DMS153 treated with DMSO at 0.1 percent for 48 hours (cell line): ENCODE measurements at regions not wholly inside any gene's neighbourhood (a gene's known extent, or its start where the extent isn't known, plus 50 kb on each side); places are given as distances from the start of the nearest gene placed in this dataset.
"Not testable (repeated sequence)": the region's sequence is repeated elsewhere in the genome, so short reads cannot be mapped to it uniquely, and the experiment has no call there.

Experiments used
- DNase-seq: peaks from one replicate; lab custom pipeline; 2025; ENCODE audit not compliant: unreplicated experiment; lab: John Stamatoyannopoulos, UW

DNA sequence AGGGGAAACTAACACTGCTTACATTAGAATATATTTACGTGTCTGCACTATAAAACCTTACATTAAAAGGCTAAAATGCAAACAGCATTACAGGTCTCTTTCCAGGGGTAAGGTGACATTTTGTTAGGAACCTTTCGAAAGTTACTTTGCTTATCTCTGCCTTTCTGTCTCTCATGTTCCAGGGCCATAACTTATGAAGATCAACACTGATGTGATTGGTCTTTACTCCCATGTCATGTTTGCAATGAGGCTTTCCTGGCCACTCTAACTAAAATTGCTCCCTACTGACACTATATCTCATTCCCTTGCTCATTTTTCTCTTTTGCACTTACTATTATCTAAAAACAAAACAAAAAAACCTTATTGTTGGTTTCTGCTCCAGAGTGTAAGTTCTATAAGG lies 119.0 kb downstream of the JRKL start:
- no peak for DNase-seq

DNA sequence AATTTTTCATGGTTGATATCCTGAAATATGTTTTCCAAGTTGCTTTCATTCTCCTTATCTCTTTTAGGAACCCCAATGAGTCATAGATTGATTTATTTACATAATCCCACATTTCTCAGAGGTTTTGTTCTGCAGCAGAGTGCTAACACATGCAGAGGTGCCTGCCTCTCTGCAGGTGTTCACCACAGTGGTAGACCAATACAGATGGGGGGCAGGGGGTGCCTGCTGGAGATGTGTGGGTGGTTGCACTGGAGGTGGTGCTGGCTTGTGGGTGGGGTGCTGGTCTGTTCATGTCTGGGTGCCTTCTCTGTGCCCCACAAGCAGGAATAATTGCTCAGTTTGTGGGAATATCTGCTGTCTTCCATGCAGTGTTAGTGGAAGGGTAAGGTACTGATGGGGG lies 131.1 kb downstream of the JRKL start:
- no peak for DNase-seq

DNA sequence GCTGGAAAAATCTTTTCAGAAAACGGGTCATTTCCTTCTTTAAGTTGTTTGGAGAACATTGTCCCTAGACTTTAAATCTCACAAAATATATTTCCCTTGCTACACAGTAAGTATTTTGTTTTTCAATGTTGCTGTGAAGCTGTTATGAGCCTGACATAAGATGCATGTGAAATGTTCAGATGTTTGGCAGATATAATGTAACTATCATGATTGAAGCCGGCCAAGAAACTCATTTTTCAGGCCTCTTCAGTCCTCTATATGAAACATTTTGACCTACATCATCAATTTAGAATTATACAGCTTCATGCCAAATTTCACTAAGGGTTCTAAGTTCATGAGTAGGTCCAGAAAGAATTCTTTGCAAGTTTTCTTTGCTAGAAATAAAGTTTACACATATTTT lies 133.8 kb downstream of the JRKL start:
- no peak for DNase-seq

- DNase-seq, result no peak
Measured at GRCh38 chr11:96524475-96524874, 134.7 kb downstream of the JRKL start.

GRCh38 chr11:96530473-96530872 lies 140.7 kb downstream of the JRKL start:
- no peak for DNase-seq

GRCh38 chr11:96538104-96538503 lies 148.3 kb downstream of the JRKL start:
- DNase-seq, result no peak

GRCh38 chr11:96538622-96539021 lies 148.8 kb downstream of the JRKL start:
- no peak for DNase-seq

DNA sequence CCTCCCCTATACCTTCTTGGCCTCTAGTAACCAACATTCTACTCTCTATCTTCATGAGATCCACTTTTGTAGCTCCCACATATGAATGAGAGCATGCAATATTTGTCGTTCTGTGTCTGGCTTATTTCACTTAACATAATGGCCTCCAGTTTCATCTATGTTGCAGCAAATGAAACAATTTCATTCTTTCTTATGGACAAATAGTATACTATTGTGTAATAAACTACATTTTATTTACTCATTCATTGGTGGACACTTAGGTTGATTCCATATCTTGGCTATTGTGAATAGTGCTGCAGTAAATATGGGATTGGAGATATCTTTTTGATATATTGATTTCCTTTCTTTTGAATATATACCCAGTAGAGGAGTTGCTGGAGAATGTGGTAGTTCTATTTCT lies 151.1 kb downstream of the JRKL start:
- no peak for DNase-seq

DNA sequence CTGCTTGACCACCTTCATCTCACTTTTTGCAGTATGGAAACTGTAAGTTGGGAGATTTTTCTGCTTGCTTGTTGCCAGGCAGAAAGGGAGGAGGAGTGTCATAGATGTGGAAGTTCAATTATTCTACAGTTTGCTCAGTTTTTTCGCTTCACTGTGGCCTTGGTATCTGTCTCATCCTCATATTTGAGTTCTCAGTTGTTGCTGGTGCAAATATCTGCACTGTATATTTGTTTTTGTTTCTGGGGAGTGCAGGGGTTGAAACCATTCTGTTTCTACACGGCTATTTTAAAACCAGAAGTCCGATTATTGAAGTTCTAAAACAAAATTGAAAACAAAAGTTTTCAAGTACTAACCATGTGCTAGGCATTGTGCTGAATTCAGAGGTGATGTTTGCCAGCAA lies 153.4 kb downstream of the JRKL start:
- DNase-seq, result no peak

GRCh38 chr11:96545192-96545591 lies 155.4 kb downstream of the JRKL start:
- not testable (repeated sequence) for DNase-seq

DNA sequence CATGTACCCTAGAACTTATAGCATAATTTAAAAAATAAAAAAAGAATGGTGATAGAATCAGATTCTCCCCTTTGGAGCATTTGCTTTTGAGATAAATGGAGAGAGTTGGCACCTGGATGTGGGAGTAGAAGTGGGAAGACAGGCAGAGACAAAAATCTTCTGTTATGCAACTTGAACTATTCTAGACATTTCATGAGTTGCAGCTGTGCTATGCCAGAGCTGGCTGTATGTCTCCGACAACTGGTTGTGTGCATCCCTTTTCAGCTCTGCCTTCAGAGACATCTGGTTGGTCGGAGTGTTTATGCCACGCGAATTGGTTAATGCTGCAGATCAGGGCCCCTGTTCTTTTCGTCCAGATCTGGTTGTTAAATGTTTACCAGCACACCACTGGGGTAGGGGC lies 161.3 kb downstream of the JRKL start:
- DNase-seq, result no peak

DNA sequence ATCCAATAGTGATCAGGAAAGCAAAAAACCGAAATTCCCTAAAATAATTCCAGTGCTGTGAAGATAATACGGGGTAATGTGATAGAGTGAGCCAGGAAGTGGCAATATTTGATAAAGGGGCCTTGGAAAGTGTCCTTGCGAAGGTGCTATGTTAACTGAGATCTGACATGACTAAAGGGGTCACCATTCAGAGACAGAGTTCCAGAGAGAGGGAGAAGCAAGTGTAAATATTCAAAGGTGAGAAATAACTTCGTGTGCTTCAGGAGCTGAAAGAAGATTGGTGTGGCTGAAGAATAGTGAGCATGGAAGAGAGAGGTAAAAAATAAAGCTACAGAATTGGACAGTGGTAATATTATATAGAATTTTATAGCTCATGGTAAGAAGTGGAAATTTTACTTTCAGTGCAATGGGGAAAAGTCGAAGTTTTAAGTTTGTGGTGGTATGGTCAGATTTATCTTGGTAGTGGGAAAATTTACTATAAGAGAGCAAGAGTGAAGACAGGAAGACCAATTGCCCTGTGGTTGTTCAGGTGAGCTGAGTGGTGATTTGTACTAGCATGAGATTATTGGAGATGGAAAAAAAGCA lies 164.5 kb downstream of the JRKL start:
- DNase-seq, result no peak

GRCh38 chr11:96555826-96556225 lies 166.0 kb downstream of the JRKL start:
- not testable (repeated sequence) for DNase-seq

DNA sequence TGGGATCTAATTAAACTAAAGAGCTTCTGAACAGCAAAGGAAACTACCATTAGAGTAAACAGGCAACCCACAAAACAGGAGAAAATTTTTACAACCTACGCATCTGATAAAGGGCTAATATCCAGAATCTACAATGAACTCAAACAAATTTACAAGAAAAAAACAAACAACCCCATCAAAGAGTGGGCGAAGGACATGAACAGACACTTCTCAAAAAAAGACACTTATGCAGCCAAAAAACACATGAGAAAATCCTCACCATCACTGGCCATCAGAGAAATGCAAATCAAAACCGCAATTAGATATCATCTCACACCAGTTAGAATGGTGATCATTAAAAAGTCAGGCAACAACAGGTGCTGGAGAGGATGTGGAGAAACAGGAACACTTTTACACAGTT lies 170.9 kb downstream of the JRKL start:
- DNase-seq, result not testable (repeated sequence)

DNA sequence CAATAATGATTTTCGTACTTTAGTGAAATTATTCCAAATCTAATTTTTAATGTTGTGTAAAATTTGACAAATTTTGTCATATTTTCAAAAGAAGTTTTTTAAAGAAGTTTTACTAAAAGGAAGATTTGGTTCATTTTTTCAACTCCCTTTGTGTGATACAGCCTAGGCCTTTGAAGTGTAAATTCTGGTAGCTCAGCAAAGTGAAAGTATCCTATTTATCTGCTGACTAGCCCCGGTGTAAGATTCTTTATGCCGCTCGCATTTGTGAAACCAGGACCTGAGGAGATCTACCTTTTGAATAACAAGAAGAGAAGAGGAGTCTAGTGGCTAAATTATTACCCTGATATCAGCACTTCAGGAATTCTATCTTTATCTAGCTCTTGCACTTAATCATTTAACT lies 177.4 kb downstream of the JRKL start:
- DNase-seq, result no peak

GRCh38 chr11:96567667-96568066 lies 177.9 kb downstream of the JRKL start:
- no peak for DNase-seq

DNA sequence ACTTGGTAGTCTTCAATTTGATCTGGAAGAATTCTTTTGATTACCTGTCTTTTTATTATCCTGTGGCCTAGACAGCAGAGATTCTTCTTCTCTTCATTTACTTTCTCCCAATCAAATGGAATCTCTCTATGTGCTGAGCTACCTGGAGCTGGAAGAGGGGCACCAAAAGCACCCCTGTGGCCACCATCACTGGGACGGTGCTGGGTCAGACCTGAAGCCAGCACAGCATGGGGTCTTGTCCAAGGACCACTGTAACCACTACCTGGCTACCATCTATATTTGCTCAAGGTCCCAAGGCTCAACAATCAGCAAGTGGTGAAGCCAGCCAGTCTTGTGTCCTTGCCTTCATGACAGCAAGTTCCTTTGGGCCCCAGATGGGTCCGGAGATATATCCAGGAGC lies 186.6 kb downstream of the JRKL start:
- no peak for DNase-seq

DNA sequence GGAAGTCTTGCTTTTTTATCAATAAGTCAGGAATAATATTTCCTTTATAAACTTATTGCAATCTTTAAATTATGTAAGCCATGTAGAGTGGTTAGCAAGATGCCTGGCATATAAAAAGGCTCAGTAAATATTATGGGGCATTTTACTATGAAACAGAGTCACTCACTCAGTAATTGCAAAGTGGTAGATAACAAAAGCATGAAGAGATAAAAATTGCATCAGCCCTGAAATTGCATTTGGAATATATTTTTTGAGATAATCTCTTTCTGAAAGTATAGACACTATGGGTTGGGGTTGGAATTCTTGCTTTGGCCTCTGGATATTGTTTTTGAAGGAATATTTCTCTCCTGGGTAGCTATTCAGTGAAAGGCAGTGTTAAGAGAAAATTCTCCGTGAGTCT lies 188.6 kb downstream of the JRKL start:
- DNase-seq, result no peak

- DNase-seq, result peak; percentile 23
Measured at GRCh38 chr11:96579656-96580055, 189.8 kb downstream of the JRKL start.

DNA sequence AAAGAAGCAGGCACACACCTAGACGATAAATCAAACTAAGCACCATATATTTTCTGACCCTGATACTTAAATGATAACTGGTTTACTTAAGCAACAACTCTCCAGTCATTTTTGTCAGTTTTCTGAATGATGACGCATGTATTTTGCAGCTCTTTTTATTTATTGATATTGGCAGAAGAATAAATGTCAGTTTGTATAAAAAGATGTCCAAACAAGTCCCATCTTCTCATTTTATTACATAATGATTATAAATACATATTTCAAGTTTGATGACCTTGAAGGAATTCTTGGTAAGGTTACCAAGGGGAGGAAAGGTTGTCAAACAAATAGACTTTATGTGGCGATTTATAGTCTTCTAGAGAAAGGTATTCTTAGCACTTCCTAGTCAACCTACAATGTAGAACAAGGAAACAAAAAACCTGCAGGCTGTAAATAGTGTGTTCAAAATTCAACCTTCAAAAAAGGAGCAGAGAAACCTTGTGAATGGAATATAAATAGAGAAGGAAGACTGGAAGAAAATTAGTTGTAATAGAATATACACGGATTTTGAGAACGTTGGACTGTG lies 190.7 kb downstream of the JRKL start:
- no peak for DNase-seq

DNA sequence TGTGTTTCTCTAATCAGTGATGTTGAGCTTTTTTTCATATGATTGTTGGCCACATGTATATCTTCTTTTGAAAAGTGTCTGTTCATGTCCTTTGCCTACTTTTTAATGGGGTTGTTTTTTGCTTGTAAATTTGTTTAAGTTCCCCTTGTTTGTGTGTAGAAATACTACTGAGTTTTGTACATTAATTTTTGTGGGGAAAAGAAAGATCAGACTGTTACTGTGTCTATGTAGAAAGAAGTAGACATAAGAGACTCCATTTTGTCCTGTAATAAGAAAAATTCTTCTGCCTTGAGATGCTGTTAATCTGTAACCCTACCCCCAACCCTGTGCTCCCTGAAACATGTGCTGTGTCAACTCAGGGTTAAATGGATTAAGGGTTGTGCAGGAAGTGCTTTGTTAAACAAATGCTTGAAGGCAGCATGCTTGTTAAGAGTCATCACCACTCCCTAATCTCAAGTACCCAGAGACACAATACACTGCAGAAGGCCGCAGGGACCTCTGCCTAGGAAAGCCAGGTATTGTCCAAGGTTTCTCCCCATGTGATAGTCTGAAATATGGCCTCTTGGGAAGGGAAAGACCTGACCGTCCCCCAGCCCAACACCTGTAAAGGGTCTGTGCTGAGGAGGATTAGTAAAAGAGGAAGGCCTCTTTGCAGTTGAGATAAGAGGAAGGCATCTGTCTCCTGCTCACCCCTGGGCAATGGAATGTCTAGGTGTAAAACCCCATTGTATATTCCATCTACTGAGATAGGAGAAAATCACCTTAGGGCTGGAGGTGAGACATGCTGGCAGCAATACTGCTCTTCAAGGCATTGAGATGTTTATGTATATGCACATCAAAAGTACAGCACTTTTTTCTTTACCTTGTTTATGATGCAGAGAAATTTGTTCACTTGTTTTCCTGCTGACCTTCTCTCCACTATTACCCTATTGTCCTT lies 196.4 kb downstream of the JRKL start:
- not testable (repeated sequence) for DNase-seq

DNA sequence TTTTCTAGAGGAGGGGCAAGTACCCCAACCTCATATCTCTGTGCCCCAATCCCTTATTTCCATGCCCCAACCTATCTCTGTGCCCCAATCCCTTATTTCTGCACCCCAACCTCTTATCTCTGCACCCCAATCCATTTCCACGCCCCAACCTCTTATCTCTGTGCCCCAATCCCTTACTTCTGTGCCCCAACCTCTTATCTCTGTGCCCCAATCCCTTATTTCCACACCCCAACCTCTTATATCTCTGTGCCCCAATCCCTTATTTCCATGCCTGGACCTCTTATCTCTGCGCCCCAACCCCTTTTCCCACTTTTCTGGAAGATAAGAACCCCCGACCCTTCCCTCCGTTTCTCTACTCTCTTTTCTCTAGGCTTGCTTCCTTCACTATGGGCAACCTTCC lies 199.0 kb downstream of the JRKL start:
- DNase-seq, result not testable (repeated sequence)
